Esophagus muscularis mucosa (tissue), 4 donors: ENCODE measurements at regions not wholly inside any gene's neighbourhood (a gene's known extent, or its start where the extent isn't known, plus 50 kb on each side); places are given as distances from the start of the nearest gene placed in this dataset.

Source experiments
- EP300 ChIP-seq: sonication (generic); formaldehyde crosslinking; IDR thresholded peaks from one replicate; pipeline ENCODE4 v1.6.1; 2017; ENCODE audit warnings: antibody characterized with exemption
- POLR2AphosphoS5 ChIP-seq, 2 donors: sonication (generic); formaldehyde crosslinking; IDR thresholded peaks; one replicate each; pipeline ENCODE4 v1.6.1; 2017; ENCODE audit warnings: antibody characterized with exemption in 2 of 2
- TF ChIP-seq, protein P1 (sequence below), 3 experiments: fragments of 200-600 bp in 2 of 3; fragments of 450-650 bp in 1 of 3; sonication (generic) in 2 of 3; IDR thresholded peaks; one replicate each; pipeline ENCODE4 v1.5.1; 2017 to 2019; ENCODE audit warnings: antibody characterized with exemption in 3 of 3, mild to moderate bottlenecking in 2 of 3, moderate library complexity in 1 of 3

DNA sequence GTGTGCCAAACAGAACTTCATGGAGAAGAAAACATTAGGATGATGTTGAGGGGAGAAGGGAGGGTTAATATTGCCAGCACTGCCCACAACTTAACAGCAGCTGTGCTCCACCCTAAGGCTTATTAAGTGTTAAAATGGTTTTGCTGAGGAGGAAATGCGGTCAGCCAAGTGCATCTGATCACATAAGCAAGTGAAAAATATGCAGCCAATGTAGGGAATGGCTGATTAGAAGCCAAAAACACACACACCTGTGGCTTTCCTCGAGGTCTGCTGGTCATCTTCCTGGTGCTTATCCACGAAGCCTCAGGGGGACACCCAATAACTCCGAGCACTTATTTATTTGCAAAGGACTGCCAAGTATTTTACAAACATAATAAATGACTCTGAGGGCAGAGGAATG lies 66.3 kb upstream of the GPR45 start:
- TF ChIP-seq, protein P1, sequence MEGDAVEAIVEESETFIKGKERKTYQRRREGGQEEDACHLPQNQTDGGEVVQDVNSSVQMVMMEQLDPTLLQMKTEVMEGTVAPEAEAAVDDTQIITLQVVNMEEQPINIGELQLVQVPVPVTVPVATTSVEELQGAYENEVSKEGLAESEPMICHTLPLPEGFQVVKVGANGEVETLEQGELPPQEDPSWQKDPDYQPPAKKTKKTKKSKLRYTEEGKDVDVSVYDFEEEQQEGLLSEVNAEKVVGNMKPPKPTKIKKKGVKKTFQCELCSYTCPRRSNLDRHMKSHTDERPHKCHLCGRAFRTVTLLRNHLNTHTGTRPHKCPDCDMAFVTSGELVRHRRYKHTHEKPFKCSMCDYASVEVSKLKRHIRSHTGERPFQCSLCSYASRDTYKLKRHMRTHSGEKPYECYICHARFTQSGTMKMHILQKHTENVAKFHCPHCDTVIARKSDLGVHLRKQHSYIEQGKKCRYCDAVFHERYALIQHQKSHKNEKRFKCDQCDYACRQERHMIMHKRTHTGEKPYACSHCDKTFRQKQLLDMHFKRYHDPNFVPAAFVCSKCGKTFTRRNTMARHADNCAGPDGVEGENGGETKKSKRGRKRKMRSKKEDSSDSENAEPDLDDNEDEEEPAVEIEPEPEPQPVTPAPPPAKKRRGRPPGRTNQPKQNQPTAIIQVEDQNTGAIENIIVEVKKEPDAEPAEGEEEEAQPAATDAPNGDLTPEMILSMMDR (IDR thresholded peaks at IDR 0.05): no peak
- TF ChIP-seq EP300: no peak
- no peak for TF ChIP-seq POLR2AphosphoS5 (IDR thresholded peaks at IDR 0.05)
